Prostate gland (tissue), 2 donors: ENCODE measurements at regions not wholly inside any gene's neighbourhood (a gene's known extent, or its start where the extent isn't known, plus 50 kb on each side); places are given as distances from the start of the nearest gene placed in this dataset.

ENCODE experiments used
- POLR2AphosphoS5 ChIP-seq: sonication (generic); formaldehyde crosslinking; IDR thresholded peaks from one replicate; pipeline ENCODE4 v1.6.1; 2017; ENCODE audit warnings: antibody characterized with exemption
- TF ChIP-seq, protein P1 (sequence below), 4 experiments: fragments of 200-600 bp in 2 of 4; fragments of 450-650 bp in 2 of 4; sonication (generic) in 2 of 4; IDR thresholded peaks; 1 replicate in 3 of 4; 2 replicates in 1 of 4; pipeline ENCODE4 v1.5.1; 2016 to 2019; ENCODE audit warnings: antibody characterized with exemption in 4 of 4, mild to moderate bottlenecking in 2 of 4, moderate library complexity in 2 of 4

DNA sequence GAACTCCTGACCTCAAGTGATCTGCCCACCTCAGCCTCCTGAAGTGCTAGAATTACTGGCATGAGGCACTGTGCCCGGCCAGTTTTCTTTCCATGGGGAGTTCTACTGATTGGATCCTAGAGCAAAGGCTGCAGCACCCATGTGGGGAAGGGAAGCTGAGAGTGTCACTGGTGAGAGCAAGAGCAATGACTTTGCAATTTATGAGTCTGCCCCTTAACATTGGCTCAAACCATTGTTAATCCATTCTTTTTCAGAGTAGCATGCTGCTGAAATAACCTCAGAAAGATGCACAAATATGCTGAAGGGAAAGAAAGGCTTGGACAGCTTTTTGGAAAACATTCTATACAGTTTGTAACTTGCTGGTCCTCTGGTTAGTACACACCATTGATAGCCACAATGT is 116.4 kb upstream of the PPARGC1A start:
- no peak for TF ChIP-seq POLR2AphosphoS5
- TF ChIP-seq, protein P1, sequence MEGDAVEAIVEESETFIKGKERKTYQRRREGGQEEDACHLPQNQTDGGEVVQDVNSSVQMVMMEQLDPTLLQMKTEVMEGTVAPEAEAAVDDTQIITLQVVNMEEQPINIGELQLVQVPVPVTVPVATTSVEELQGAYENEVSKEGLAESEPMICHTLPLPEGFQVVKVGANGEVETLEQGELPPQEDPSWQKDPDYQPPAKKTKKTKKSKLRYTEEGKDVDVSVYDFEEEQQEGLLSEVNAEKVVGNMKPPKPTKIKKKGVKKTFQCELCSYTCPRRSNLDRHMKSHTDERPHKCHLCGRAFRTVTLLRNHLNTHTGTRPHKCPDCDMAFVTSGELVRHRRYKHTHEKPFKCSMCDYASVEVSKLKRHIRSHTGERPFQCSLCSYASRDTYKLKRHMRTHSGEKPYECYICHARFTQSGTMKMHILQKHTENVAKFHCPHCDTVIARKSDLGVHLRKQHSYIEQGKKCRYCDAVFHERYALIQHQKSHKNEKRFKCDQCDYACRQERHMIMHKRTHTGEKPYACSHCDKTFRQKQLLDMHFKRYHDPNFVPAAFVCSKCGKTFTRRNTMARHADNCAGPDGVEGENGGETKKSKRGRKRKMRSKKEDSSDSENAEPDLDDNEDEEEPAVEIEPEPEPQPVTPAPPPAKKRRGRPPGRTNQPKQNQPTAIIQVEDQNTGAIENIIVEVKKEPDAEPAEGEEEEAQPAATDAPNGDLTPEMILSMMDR (IDR thresholded peaks at IDR 0.05): no peak
